Medulla oblongata (tissue), 1 donor: ENCODE measurements at regions not wholly inside any gene's neighbourhood (a gene's known extent, or its start where the extent isn't known, plus 50 kb on each side); places are given as distances from the start of the nearest gene placed in this dataset.
"Not testable (repeated sequence)": the region's sequence is repeated elsewhere in the genome, so short reads cannot be mapped to it uniquely, and the experiment has no call there.

Experiments used
- DNase-seq: peaks from one replicate; pipeline ENCODE4 v3.0.0-alpha.2; 2015; ENCODE audit errors: extremely low spot score

GRCh38 chr9:33739398-33739797, 56.0 kb upstream of the PRSS3 start:
- DNase-seq = no peak

GRCh38 chr9:33740075-33740474, 55.3 kb upstream of the PRSS3 start:
- no peak for DNase-seq

GRCh38 chr9:33740958-33741357, 54.4 kb upstream of the PRSS3 start:
- not testable (repeated sequence) for DNase-seq

GRCh38 chr9:33742051-33742450, 53.3 kb upstream of the PRSS3 start:
- no peak for DNase-seq

- no peak for DNase-seq
Measured at GRCh38 chr9:33742519-33742918, 52.8 kb upstream of the PRSS3 start.
